NCI-H345 (cell line): ENCODE measurements at regions not wholly inside any gene's neighbourhood (a gene's known extent, or its start where the extent isn't known, plus 50 kb on each side); places are given as distances from the start of the nearest gene placed in this dataset.

ENCODE experiments used
- DNase-seq: peaks from one replicate; lab custom pipeline; 2025; lab: John Stamatoyannopoulos, UW

- DNase-seq: no peak
Measured at GRCh38 chr1:218582646-218583045, 237.5 kb downstream of the TGFB2 start.

GRCh38 chr1:218584418-218585155 is 239.5 kb downstream of the TGFB2 start:
- DNase-seq: no peak

- DNase-seq: no peak
Measured at GRCh38 chr1:218585511-218586184, 240.5 kb downstream of the TGFB2 start.

GRCh38 chr1:218587900-218588299 is 242.8 kb downstream of the TGFB2 start:
- no peak for DNase-seq

- DNase-seq: no peak
Measured at GRCh38 chr1:218588540-218589172, 243.5 kb downstream of the TGFB2 start.

- DNase-seq: no peak
Measured at GRCh38 chr1:218589487-218589886, 244.4 kb downstream of the TGFB2 start.

GRCh38 chr1:218591966-218592365 is 246.8 kb downstream of the TGFB2 start:
- DNase-seq: no peak

GRCh38 chr1:218592688-218593087 is 247.6 kb downstream of the TGFB2 start:
- DNase-seq: no peak

GRCh38 chr1:218600968-218601367 is 255.8 kb downstream of the TGFB2 start:
- DNase-seq: no peak

- DNase-seq: no peak
Measured at GRCh38 chr1:218604217-218604616, 259.1 kb downstream of the TGFB2 start.

- no peak for DNase-seq
Measured at GRCh38 chr1:218611916-218612585, 266.9 kb downstream of the TGFB2 start.

GRCh38 chr1:218613105-218613504 is 268.0 kb downstream of the TGFB2 start:
- peak; percentile 33 for DNase-seq

GRCh38 chr1:218614031-218614430 is 268.9 kb downstream of the TGFB2 start:
- DNase-seq: no peak

- DNase-seq: no peak
Measured at GRCh38 chr1:218616681-218617080, 271.5 kb downstream of the TGFB2 start.

GRCh38 chr1:218617986-218618385 is 272.9 kb downstream of the TGFB2 start:
- DNase-seq: no peak

- no peak for DNase-seq
Measured at GRCh38 chr1:218620956-218621355, 275.8 kb downstream of the TGFB2 start.

- no peak for DNase-seq
Measured at GRCh38 chr1:218624052-218624451, 278.9 kb downstream of the TGFB2 start.

- DNase-seq: no peak
Measured at GRCh38 chr1:218625393-218625792, 280.3 kb downstream of the TGFB2 start.

GRCh38 chr1:218633238-218633988 is 288.3 kb downstream of the TGFB2 start:
- no peak for DNase-seq

GRCh38 chr1:218634212-218634611 is 289.1 kb downstream of the TGFB2 start:
- no peak for DNase-seq

GRCh38 chr1:218636548-218636947 is 291.4 kb downstream of the TGFB2 start:
- DNase-seq: no peak

GRCh38 chr1:218640173-218640572 is 295.0 kb downstream of the TGFB2 start:
- DNase-seq: no peak
